GM06990 (cell line): ENCODE measurements at regions not wholly inside any gene's neighbourhood (a gene's known extent, or its start where the extent isn't known, plus 50 kb on each side); places are given as distances from the start of the nearest gene placed in this dataset.

ENCODE experiments used
- DNase-seq: peaks from one replicate; pipeline ENCODE4 v3.0.0-alpha.2; 2011; ENCODE audit not compliant: insufficient read length; ENCODE audit errors: extremely low read depth
- H3K27me3 ChIP-seq: replicated peaks from 2 replicates; pipeline ENCODE4 v1.6.0; 2011; ENCODE audit warnings: low read length; ENCODE audit not compliant: control insufficient read depth, insufficient read depth
- H3K36me3 ChIP-seq: 2 replicates; pipeline ENCODE4 v1.5.1; 2011; ENCODE audit warnings: low read length; ENCODE audit not compliant: control insufficient read depth, insufficient read depth
- H3K4me3 ChIP-seq: replicated peaks from 2 replicates; pipeline ENCODE4 v1.5.1; 2011; ENCODE audit warnings: low read depth, mild to moderate bottlenecking, control low read depth, low read length
- TF ChIP-seq, protein P1 (sequence below): IDR thresholded peaks from 2 replicates; pipeline ENCODE4 v1.5.1; 2011; ENCODE audit warnings: low read length, control low read depth, mild to moderate bottlenecking, inconsistent platforms; ENCODE audit not compliant: insufficient read depth, poor library complexity, severe bottlenecking

DNA sequence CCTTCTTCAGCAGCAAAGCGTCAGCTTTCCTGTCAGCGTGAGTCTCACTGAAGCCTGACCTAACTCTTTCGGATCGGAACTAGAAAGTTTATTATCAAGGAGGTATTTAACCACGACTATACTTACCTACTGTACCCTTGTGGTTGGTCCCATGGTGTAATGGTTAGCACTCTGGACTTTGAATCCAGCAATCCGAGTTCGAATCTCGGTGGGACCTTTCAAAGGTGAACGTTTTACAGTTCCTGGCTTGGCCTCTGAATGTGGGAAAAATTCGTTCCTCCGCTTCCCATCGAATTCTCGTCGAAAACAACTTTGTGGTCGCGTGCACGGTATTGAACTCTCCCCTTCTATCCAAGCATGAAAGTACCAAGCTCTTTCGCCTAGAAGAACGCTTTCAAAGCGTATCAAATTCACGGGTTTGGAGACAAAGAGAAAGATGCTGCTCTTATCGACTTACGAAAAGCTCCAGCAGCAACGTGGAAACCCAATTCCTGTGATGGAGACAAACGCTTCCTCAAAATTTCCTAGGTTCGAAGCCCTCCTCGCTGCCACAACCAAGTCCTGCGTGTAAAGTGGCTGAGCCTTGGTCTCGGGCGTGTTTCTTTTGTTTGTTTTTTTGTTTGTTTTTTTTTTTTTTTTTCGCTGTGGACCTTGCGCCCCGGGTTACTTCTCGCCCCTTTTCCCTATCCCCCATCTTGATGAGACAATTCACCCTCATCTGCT is 63.7 kb downstream of the GPX5 start:
- Histone ChIP-seq H3K27me3 (no peaks in the 10 kb centered on the region), H3K4me3 (no peak overlapping the region; the same call in 1 of the 2 replicates), H3K36me3 (no peaks in the 10 kb centered on the region)
- peak; percentile 77 for DNase-seq
- TF ChIP-seq, protein P1, sequence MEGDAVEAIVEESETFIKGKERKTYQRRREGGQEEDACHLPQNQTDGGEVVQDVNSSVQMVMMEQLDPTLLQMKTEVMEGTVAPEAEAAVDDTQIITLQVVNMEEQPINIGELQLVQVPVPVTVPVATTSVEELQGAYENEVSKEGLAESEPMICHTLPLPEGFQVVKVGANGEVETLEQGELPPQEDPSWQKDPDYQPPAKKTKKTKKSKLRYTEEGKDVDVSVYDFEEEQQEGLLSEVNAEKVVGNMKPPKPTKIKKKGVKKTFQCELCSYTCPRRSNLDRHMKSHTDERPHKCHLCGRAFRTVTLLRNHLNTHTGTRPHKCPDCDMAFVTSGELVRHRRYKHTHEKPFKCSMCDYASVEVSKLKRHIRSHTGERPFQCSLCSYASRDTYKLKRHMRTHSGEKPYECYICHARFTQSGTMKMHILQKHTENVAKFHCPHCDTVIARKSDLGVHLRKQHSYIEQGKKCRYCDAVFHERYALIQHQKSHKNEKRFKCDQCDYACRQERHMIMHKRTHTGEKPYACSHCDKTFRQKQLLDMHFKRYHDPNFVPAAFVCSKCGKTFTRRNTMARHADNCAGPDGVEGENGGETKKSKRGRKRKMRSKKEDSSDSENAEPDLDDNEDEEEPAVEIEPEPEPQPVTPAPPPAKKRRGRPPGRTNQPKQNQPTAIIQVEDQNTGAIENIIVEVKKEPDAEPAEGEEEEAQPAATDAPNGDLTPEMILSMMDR, result no peak

DNA sequence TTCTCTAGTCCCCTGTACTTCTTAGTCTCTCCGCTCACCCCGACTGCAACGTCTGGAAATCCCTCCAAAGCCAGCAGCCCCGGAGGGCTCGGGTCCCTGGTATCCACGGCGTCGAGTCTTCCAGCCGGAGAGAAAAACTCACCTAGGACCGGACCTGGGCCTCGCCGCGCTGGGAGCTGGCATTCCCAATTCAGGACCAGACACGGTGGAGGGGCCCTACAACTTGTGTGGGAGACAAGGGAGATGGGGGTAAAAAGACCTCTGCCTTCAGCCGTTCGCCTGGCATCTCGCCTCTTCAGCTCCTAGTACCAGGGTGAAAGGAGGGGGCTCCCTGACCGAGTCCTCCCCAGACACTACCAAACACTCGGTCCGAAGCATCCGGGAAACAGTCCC is 64.3 kb downstream of the GPX5 start:
- Histone ChIP-seq H3K36me3 (no peaks in the 10 kb centered on the region), H3K4me3 (no peak overlapping the region), H3K27me3 (no peaks in the 10 kb centered on the region)
- TF ChIP-seq, protein P1, result no peak
- DNase-seq, result no peak

DNA sequence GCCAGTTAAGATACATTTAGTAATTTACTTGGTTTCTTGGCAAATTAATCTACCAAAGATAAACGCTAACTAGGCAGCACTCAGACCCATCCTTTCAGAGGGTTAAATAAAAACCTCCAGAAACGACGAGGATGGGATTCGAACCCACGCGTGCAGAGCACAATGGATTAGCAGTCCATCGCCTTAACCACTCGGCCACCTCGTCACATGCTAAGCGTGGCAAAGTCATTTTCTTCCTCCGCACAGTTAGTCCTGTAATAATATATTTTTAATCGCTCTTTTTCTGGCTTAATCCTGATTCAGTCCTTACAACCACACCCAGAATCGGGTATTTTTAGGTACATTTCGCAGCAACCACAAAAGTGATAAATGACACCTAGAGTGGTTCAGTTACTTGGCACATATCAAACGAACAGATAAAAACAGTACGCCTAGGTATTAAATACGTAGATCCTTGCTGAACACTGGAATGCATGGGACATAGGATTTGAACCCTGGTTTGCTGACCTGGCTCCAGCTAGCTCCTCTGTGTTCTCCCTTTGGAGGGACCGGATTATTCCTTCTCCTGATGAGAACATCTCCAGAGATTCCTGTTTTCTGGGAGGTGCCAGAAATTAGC is 71.6 kb downstream of the GPX5 start:
- no peaks in the 10 kb centered on the region for H3K27me3 ChIP-seq
- peak; percentile 46 for DNase-seq
- peak overlapping the region; percentile 33 for H3K4me3 ChIP-seq
- no peaks in the 10 kb centered on the region for H3K36me3 ChIP-seq
- TF ChIP-seq, protein P1, result no peak

DNA sequence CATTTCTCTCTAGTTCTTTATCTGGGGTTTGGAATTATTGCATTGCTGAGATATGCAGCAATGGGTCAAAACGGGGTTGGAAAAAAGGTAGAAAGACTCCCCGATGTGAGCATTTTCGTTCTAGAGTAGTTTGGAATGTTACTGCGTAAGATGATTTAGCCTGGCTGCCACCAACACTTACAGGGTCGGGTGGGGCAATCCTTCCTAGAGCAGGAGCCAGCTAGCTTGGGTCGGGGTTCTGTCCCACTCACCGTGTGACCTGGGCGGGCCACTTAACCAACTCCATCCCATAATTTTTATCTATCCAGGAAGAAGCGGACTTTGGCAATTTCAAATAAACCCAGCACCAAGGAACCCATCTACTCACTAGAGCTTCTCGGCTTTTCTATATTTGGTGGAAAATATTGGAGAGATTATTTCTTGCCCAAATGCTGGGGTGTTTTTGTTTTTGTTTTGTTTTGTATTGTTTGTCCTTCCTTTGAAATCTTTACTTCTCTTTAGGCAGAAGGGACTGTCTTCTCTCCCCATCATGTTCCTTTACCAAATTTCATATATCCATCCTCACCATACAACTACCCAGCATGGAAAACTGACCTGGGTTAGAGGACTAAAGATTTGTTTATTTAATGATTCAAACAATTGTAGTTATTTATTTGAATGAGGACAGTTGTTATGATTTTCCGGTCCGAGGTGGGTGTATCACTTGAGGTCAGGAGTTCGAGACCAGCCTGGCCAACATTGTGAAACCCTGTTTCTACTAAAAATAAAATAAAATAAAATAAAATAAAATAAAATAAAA is 72.4 kb downstream of the GPX5 start:
- Histone ChIP-seq H3K27me3 (no peaks in the 10 kb centered on the region), H3K36me3 (no peaks in the 10 kb centered on the region), H3K4me3 (peak overlapping the region; percentile 33)
- TF ChIP-seq, protein P1, result no peak
- DNase-seq, result no peak

DNA sequence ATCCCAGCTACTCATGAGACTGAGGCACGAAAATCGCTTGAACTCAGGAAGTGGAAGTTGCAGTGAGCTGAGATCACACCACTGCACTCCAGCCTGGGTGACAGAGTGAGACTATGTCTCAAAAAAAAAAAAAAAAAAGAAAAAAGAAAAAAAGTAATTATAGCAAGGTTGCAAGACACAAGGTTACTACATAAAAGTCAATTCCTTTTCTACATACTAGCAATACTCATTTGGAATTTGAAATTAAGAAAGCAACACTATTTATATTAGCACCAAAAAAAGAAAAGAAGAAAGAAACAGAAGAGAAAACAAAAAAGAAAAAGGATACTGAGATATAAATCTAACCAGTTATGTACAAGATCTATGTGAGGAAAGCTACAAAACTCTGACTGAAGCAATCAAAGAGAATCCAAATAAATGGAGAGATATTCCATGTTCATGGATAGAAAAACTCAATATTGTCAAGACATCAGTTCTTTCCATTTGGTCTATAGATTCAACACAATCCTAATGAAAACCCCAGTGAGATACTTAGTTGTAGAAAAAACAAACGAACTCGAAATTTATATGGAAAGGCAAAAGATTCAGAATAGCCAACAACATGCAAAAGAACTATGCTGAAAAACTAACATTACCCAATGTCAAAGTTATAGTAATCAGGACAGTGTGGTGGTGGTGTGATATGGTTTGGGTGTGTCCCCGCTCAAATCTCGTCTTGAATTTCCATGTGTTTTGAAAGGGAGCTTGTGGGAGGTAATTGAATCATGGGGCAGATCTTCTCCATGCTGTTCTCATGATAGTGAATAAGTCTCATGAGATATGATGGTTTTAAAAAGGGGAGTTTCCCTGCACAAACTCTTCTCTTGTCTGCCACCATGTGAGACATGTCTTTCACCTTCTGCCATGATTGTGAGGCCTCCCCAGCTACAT is 73.3 kb downstream of the GPX5 start:
- no peak for DNase-seq
- Histone ChIP-seq H3K4me3 (no peak overlapping the region), H3K27me3 (no peaks in the 10 kb centered on the region), H3K36me3 (no peaks in the 10 kb centered on the region)
- TF ChIP-seq, protein P1, result no peak
